ENCODE measurements at regions not wholly inside any gene's neighbourhood (a gene's known extent, or its start where the extent isn't known, plus 50 kb on each side); places are given as distances from the start of the nearest gene placed in this dataset.

- no peak for TF ChIP-seq CTCF (conservative IDR thresholded peaks at IDR 0.05)
- H3K18ac ChIP-seq (ENCODE audit: insufficient read length, low read depth, low read length) = no peak overlapping the region
- H3K56ac ChIP-seq (ENCODE audit: insufficient read length, low read depth, low read length) = no peak overlapping the region
- no peak for DNase-seq
- no CpG with 5 or more reads among the region's 1 CpG for WGBS (ENCODE audit: extremely low coverage, insufficient read length, low lambda C conversion rate)
- no peak overlapping the region for H2AFZ ChIP-seq (ENCODE audit: low read length)
- H3K14ac ChIP-seq (ENCODE audit: insufficient read depth, low read length) = no peak overlapping the region
- H4K8ac ChIP-seq (replicated peaks; ENCODE audit: insufficient read length, low read depth, low read length) = no peak overlapping the region
- H3K27me3 ChIP-seq (ENCODE audit: insufficient read depth, low read length) = no peaks in the 10 kb centered on the region
- no peaks in the 10 kb centered on the region for H4K20me1 ChIP-seq (ENCODE audit: control insufficient read depth, insufficient read depth, insufficient read length)
- Mint-ChIP-seq H3K36me3 (ENCODE audit: insufficient read depth in 1 of 3, low read depth in 3 of 3) (no peaks in the 10 kb centered on the region), H3K27me3 (ENCODE audit: low read depth) (no peaks in the 10 kb centered on the region), H3K27ac (no peak overlapping the region), H3K9me3 (no peaks in the 10 kb centered on the region), H3K4me1 (no peaks in the 10 kb centered on the region), H3K4me3 (no peak overlapping the region)
- H3K4me1 ChIP-seq (ENCODE audit: insufficient read depth, low read length) = no peaks in the 10 kb centered on the region; the same call in 1 of the 2 replicates
- H2BK5ac ChIP-seq (ENCODE audit: insufficient read length, low read length) = no peak overlapping the region
- no peaks in the 10 kb centered on the region for H3K23me2 ChIP-seq (ENCODE audit: insufficient read length, low read depth, low read length, poor library complexity, severe bottlenecking)
- H3K9ac ChIP-seq (ENCODE audit: extremely low read depth, insufficient read length, low read length) = no peak overlapping the region
- H3K79me1 ChIP-seq (ENCODE audit: insufficient read depth, low read depth, low read length, poor library complexity, severe bottlenecking) = no peaks in the 10 kb centered on the region
- H2AK5ac ChIP-seq (ENCODE audit: insufficient read length, low read length) = no peak overlapping the region
- H4K91ac ChIP-seq (ENCODE audit: insufficient read length, low read depth, low read length) = no peak overlapping the region
- no peak overlapping the region for H2BK20ac ChIP-seq (ENCODE audit: low read depth, low read length, poor library complexity, severe bottlenecking)
- H3K9me3 ChIP-seq (ENCODE audit: control insufficient read depth, low read depth, low read length) = no peaks in the 10 kb centered on the region
- H3K4ac ChIP-seq (ENCODE audit: low read depth, low read length) = no peak overlapping the region
- no peak overlapping the region for H3T11ph ChIP-seq (ENCODE audit: low read length)
- no peak overlapping the region for H2BK12ac ChIP-seq (ENCODE audit: insufficient read length, low read depth, low read length)
- no peak overlapping the region for H2BK120ac ChIP-seq (ENCODE audit: low read depth, low read length, poor library complexity, severe bottlenecking)
- H3K27ac ChIP-seq (ENCODE audit: insufficient read length, low read depth, low read length) = no peak overlapping the region
- H3K79me2 ChIP-seq (ENCODE audit: insufficient read depth, low read length) = no peaks in the 10 kb centered on the region
- H3K23ac ChIP-seq (ENCODE audit: insufficient read length, low read depth, low read length) = no peak overlapping the region
- H2BK15ac ChIP-seq (ENCODE audit: low read depth, low read length) = no peak overlapping the region
- no peak overlapping the region for H3K4me2 ChIP-seq (ENCODE audit: insufficient read depth, insufficient read length, low read length)
- no peak overlapping the region for H4K5ac ChIP-seq (ENCODE audit: insufficient read length, low read depth, low read length)
These were observed 305.0 kb upstream of the MMADHC start for GRCh38 chr2:149892563-149892962.
